ENCODE measurements at regions not wholly inside any gene's neighbourhood (a gene's known extent, or its start where the extent isn't known, plus 50 kb on each side); places are given as distances from the start of the nearest gene placed in this dataset.

DNA sequence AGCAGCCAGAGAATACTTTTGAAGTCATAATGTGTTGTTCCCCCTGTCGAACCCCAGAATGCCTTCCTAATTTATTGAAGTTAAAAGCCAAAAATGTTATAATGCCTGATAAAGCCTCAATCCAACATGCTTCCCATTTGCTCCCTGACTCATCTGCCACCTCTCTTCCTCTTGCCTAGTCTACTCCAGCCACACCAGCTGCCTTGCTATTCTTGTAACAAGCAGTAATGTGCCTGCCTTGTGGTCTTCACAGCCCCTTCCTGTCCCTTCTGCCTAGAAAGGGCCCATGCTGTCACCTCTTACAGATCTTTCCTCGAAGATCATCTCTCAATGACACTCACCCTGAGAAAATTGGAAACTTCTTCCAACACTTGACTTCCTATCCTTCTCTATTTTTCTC lies 231.6 kb upstream of the CDH2 start:
- DNase-seq = no peak
- Mint-ChIP-seq H3K36me3 (ENCODE audit: low read depth) (no peaks in the 10 kb centered on the region), H3K27ac (no peak overlapping the region), H3K4me3 (no peak overlapping the region), H3K9me3 (no peaks in the 10 kb centered on the region), H3K27me3 (ENCODE audit: insufficient read depth) (no peaks in the 10 kb centered on the region), H3K4me1 (ENCODE audit: low read depth) (peaks cover 46% of the 10 kb centered on the region)
- TF ChIP-seq CTCF (IDR thresholded peaks at IDR 0.05) = no peak

DNA sequence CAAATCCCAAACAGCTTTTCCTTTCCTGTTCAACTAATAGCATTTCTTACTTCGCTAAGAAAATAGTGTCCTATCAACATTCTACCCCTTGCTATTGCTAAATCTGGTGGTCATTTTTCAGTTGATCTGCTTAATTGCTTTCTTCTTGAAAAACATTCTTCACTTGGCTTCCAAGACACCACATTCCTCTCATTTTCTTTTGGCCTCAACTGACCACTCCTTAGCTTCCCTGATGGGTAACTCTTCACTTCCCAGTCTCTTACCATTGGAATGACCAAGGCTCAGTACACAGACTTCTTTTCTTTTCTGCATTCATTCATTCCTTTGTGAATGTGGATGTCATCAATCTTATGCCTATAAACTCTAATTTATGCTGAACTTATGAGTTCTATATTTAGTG lies 230.8 kb upstream of the CDH2 start:
- no peak for TF ChIP-seq CTCF (IDR thresholded peaks at IDR 0.05)

DNA sequence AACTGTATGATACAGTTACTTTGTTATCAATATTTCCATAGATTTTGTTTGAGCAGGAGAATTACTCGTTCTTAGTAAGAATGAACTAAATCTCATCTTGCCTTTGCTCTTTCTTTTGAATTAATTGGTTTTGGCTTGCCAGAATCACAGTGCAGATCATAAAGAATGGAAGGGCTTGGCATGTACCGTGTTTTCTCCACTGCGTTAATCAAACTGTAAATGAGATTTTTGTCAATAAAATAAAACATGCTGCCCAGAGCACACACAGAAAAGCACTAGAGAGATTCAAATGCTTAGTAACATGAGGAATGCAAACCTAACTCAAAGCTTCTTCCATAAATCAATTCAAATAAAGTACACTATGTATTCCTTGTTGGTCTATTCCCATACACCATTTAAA lies 229.6 kb upstream of the CDH2 start:
- Mint-ChIP-seq H3K4me1 (ENCODE audit: low read depth) (peaks cover 27% of the 10 kb centered on the region), H3K36me3 (ENCODE audit: low read depth) (no peaks in the 10 kb centered on the region), H3K4me3 (no peak overlapping the region), H3K27me3 (ENCODE audit: insufficient read depth) (no peaks in the 10 kb centered on the region), H3K27ac (no peak overlapping the region), H3K9me3 (no peaks in the 10 kb centered on the region)
- TF ChIP-seq CTCF (IDR thresholded peaks at IDR 0.05) = no peak
- DNase-seq = no peak

More for the DNA sequence above, 230.8 kb upstream of the CDH2 start:
- H3K27me3 Mint-ChIP-seq (ENCODE audit: insufficient read depth) = no peaks in the 10 kb centered on the region
- H3K4me1 Mint-ChIP-seq (ENCODE audit: low read depth) = peaks cover 39% of the 10 kb centered on the region
- H3K4me3 Mint-ChIP-seq = no peak overlapping the region
- H3K36me3 Mint-ChIP-seq (ENCODE audit: low read depth) = no peaks in the 10 kb centered on the region
- H3K9me3 Mint-ChIP-seq = no peaks in the 10 kb centered on the region
- H3K27ac Mint-ChIP-seq = no peak overlapping the region
- DNase-seq = peak; percentile 45

GRCh38 chr18:28404694-28405093 lies 227.8 kb upstream of the CDH2 start:
- H3K9me3 Mint-ChIP-seq = no peaks in the 10 kb centered on the region
- TF ChIP-seq CTCF (IDR thresholded peaks at IDR 0.05) = no peak
- H3K4me1 Mint-ChIP-seq (ENCODE audit: low read depth) = peaks cover 15% of the 10 kb centered on the region
- no peak overlapping the region for H3K4me3 Mint-ChIP-seq
- no peaks in the 10 kb centered on the region for H3K27me3 Mint-ChIP-seq (ENCODE audit: insufficient read depth)
- DNase-seq = no peak
- H3K36me3 Mint-ChIP-seq (ENCODE audit: low read depth) = no peaks in the 10 kb centered on the region
- H3K27ac Mint-ChIP-seq = no peak overlapping the region

GRCh38 chr18:28399781-28400362 lies 222.9 kb upstream of the CDH2 start:
- Mint-ChIP-seq H3K9me3 (no peaks in the 10 kb centered on the region), H3K27ac (no peak overlapping the region), H3K36me3 (ENCODE audit: low read depth) (no peaks in the 10 kb centered on the region), H3K4me3 (no peak overlapping the region), H3K27me3 (ENCODE audit: insufficient read depth) (no peaks in the 10 kb centered on the region; the same call in 1 of the 2 replicates), H3K4me1 (ENCODE audit: low read depth) (peaks cover 9% of the 10 kb centered on the region)
- TF ChIP-seq CTCF (IDR thresholded peaks at IDR 0.05) = no peak
- DNase-seq = no peak

DNA sequence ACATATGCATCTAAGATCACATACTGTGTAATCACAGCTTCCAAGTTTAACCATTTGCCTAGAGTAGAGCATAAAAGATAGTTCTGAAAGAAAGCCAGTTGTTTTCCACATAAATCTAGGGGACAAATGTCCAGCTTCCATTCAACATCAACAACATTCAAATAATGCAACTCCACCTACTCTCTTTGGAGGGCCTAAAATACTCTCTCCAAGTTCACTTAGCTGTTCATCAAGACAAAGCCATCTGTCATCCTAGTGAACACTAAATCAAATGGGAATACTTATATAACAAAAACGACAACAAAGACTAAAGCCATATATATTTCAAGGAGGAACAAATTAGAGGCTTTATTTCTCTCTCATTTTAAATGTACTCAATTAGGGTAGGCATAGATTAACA lies 221.5 kb upstream of the CDH2 start:
- no peak for TF ChIP-seq CTCF (IDR thresholded peaks at IDR 0.05)
- Mint-ChIP-seq H3K4me1 (ENCODE audit: low read depth) (no peaks in the 10 kb centered on the region), H3K36me3 (ENCODE audit: low read depth) (no peaks in the 10 kb centered on the region), H3K27me3 (ENCODE audit: insufficient read depth) (no peaks in the 10 kb centered on the region; the same call in 1 of the 2 replicates), H3K27ac (no peak overlapping the region), H3K9me3 (no peaks in the 10 kb centered on the region), H3K4me3 (no peak overlapping the region)
- DNase-seq = no peak

Measured in HFFc6 (cell line).